ENCODE measurements at regions not wholly inside any gene's neighbourhood (a gene's known extent, or its start where the extent isn't known, plus 50 kb on each side); places are given as distances from the start of the nearest gene placed in this dataset.

GRCh38 chr2:47304654-47305053 lies 64.5 kb upstream of the EPCAM start:
- in situ Hi-C loops (cut with MboI; ENCODE audit: low sequenced_read_pairs) (no loop called here), intact Hi-C loops (cut with micrococcal nuclease) (no loop called here), dilution Hi-C loops (cut with HindIII; ENCODE audit: low sequenced_read_pairs, unreplicated experiment) (no loop called here)
- Histone ChIP-seq H3K79me1 (ENCODE audit: low read depth in 1 of 2, low read length in 2 of 2) (peaks cover 0 to 3% of the 10 kb centered on the region in 2 experiments; a peak in 1 of 4 replicates), H4K20me1 (ENCODE audit: insufficient read depth, low read length) (no peaks in the 10 kb centered on the region), H2BK5ac (ENCODE audit: low read depth, low read length, poor library complexity, severe bottlenecking) (no peak overlapping the region), H2BK15ac (ENCODE audit: low read depth, low read length) (no peak overlapping the region), H3K36me3 (ENCODE audit: control insufficient read depth, insufficient read depth, low read length) (no peaks in the 10 kb centered on the region), H2AK9ac (replicated peaks; ENCODE audit: low read depth, low read length, poor library complexity) (no peak overlapping the region), H3K4ac (ENCODE audit: low read depth, low read length) (no peak overlapping the region), H4K91ac (ENCODE audit: insufficient read depth, low read depth, low read length) (no peak overlapping the region), H2BK20ac (ENCODE audit: low read depth, low read length) (no peak overlapping the region), H2AFZ (replicated peaks; ENCODE audit: low read length, poor library complexity) (no peak overlapping the region), H3K14ac (replicated peaks; ENCODE audit: low read depth, low read length) (no peak overlapping the region), H3K4me2 (ENCODE audit: low read depth, low read length) (no peak overlapping the region), H2BK120ac (ENCODE audit: low read depth, low read length) (no peak overlapping the region), H3K4me1 (ENCODE audit: control insufficient read depth, insufficient read depth, low read length) (peaks cover 8% of the 10 kb centered on the region), H3K27me3 (ENCODE audit: control insufficient read depth, insufficient read depth, low read length) (no peaks in the 10 kb centered on the region), H3K9me3 (ENCODE audit: control insufficient read depth, insufficient read depth, low read length) (no peaks in the 10 kb centered on the region), H3K9me1 (ENCODE audit: insufficient read depth, low read length) (no peaks in the 10 kb centered on the region), H4K8ac (ENCODE audit: low read depth in 2 of 2, low read length in 2 of 2) (no peak overlapping the region), H3K4me3 (ENCODE audit: insufficient read depth, low read depth, low read length) (no peak overlapping the region), H2AK5ac (ENCODE audit: low read depth, low read length) (no peak overlapping the region), H3K23ac (ENCODE audit: low read depth, low read length) (no peak overlapping the region), H3K9ac (ENCODE audit: low read depth, low read length) (no peak overlapping the region), H3K18ac (ENCODE audit: low read depth, low read length) (no peak overlapping the region), H4K5ac (ENCODE audit: low read depth, low read length) (no peak overlapping the region), H3K27ac (ENCODE audit: insufficient read depth, low read length) (no peak overlapping the region), H3K56ac (ENCODE audit: extremely low read depth, insufficient read depth, low read length) (no peak overlapping the region)
- CTCF ChIA-PET, result interaction anchor here (0.6 kb wide), 1 partner anchor 17 kb away, joined by 3 read pairs; no protein-coding TSS in a partner anchor
- POLR2A ChIA-PET (ENCODE audit: unreplicated experiment), result interaction anchor here (1.0 kb wide), 1 partner anchor 130 kb away, joined by 6 read pairs; no protein-coding TSS in a partner anchor
- ATAC-seq (ENCODE audit: low read depth) (no peak), DNase-seq (no peak)
- no TSS peak for BruUV-seq (replicated peaks)
- WGBS, 2 experiments (ENCODE audit: extremely low coverage in 2 of 2, insufficient read length in 1 of 2), result no CpG with 5 or more reads among the region's 4 CpGs
- no peak for TF ChIP-seq FOS (IDR thresholded peaks at IDR 0.05; ENCODE audit: low read depth, low read length)
- TF ChIP-seq CHD1 (IDR thresholded peaks at IDR 0.05; ENCODE audit: low read depth, low read length), result no peak
- no peak for TF ChIP-seq RFX5 (IDR thresholded peaks at IDR 0.05; ENCODE audit: low read depth, low read length)
- TF ChIP-seq BHLHE40 (IDR thresholded peaks at IDR 0.05; ENCODE audit: low read depth, low read length), result no peak
- no peak for TF ChIP-seq RCOR1 (IDR thresholded peaks at IDR 0.05; ENCODE audit: insufficient replicate concordance, low read length)
- TF ChIP-seq, protein P1, sequence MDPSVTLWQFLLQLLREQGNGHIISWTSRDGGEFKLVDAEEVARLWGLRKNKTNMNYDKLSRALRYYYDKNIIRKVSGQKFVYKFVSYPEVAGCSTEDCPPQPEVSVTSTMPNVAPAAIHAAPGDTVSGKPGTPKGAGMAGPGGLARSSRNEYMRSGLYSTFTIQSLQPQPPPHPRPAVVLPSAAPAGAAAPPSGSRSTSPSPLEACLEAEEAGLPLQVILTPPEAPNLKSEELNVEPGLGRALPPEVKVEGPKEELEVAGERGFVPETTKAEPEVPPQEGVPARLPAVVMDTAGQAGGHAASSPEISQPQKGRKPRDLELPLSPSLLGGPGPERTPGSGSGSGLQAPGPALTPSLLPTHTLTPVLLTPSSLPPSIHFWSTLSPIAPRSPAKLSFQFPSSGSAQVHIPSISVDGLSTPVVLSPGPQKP (IDR thresholded peaks at IDR 0.05; ENCODE audit: borderline replicate concordance, low read depth, low read length), result no peak
- TF ChIP-seq NFE2L2 (IDR thresholded peaks at IDR 0.05; ENCODE audit: low read depth, low read length), result no peak
- TF ChIP-seq, protein P2, sequence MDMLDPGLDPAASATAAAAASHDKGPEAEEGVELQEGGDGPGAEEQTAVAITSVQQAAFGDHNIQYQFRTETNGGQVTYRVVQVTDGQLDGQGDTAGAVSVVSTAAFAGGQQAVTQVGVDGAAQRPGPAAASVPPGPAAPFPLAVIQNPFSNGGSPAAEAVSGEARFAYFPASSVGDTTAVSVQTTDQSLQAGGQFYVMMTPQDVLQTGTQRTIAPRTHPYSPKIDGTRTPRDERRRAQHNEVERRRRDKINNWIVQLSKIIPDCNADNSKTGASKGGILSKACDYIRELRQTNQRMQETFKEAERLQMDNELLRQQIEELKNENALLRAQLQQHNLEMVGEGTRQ (IDR thresholded peaks at IDR 0.05; ENCODE audit: low read depth, low read length), result no peak
- no peak for TF ChIP-seq MAFK (IDR thresholded peaks at IDR 0.05; ENCODE audit: low read depth, low read length)
- TF ChIP-seq, protein P3, sequence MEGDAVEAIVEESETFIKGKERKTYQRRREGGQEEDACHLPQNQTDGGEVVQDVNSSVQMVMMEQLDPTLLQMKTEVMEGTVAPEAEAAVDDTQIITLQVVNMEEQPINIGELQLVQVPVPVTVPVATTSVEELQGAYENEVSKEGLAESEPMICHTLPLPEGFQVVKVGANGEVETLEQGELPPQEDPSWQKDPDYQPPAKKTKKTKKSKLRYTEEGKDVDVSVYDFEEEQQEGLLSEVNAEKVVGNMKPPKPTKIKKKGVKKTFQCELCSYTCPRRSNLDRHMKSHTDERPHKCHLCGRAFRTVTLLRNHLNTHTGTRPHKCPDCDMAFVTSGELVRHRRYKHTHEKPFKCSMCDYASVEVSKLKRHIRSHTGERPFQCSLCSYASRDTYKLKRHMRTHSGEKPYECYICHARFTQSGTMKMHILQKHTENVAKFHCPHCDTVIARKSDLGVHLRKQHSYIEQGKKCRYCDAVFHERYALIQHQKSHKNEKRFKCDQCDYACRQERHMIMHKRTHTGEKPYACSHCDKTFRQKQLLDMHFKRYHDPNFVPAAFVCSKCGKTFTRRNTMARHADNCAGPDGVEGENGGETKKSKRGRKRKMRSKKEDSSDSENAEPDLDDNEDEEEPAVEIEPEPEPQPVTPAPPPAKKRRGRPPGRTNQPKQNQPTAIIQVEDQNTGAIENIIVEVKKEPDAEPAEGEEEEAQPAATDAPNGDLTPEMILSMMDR (conservative IDR thresholded peaks at IDR 0.05; ENCODE audit: low read depth, low read length), result no peak
- no peak for TF ChIP-seq MXI1 (IDR thresholded peaks at IDR 0.05; ENCODE audit: borderline replicate concordance, low read depth, low read length)
- TF ChIP-seq RAD21 (IDR thresholded peaks at IDR 0.05; ENCODE audit: low read length), result no peak
- no peak for TF ChIP-seq SMC3 (IDR thresholded peaks at IDR 0.05; ENCODE audit: low read depth, low read length)
- no peak for TF ChIP-seq POLR2A (IDR thresholded peaks at IDR 0.05; ENCODE audit: low read depth, low read length)
- TF ChIP-seq CEBPB (IDR thresholded peaks at IDR 0.05; ENCODE audit: low read depth, low read length), result no peak
- no peak for TF ChIP-seq MAZ (IDR thresholded peaks at IDR 0.05; ENCODE audit: borderline replicate concordance, low read depth, low read length)

All from IMR-90 (cell line).